CD14-positive monocyte (primary cell): ENCODE measurements at regions not wholly inside any gene's neighbourhood (a gene's known extent, or its start where the extent isn't known, plus 50 kb on each side); places are given as distances from the start of the nearest gene placed in this dataset.

ENCODE experiments used
- DNase-seq, 3 donors: peaks; one replicate each; pipeline ENCODE4 v3.0.0-alpha.2; 2011 to 2022
- H2AFZ ChIP-seq: 2 replicates; pipeline ENCODE4 v1.6.0; 2012; ENCODE audit warnings: mild to moderate bottlenecking, low read depth, low read length, inconsistent platforms; ENCODE audit not compliant: insufficient read depth, poor library complexity, severe bottlenecking
- H3K27ac ChIP-seq, 2 donors: 1 replicate in 1 of 2; 2 replicates in 1 of 2; pipeline ENCODE4 v1.5.1; 2012 to 2013; ENCODE audit warnings: low read length in 2 of 2, control low read depth in 1 of 2, inconsistent platforms in 1 of 2, low read depth in 1 of 2, mild to moderate bottlenecking in 1 of 2
- H3K27me3 ChIP-seq, 2 donors: one replicate each; pipeline versions ENCODE4 v1.6.0 to v1.6.1; 2011 to 2013; ENCODE audit warnings: low read length in 2 of 2; ENCODE audit not compliant: control insufficient read depth in 2 of 2, insufficient read depth in 2 of 2
- H3K36me3 ChIP-seq, 2 donors: replicated peaks in 1 of 2; 1 replicate in 1 of 2; 2 replicates in 1 of 2; pipeline versions ENCODE4 v1.5.1 to v1.6.1; 2012 to 2013; ENCODE audit warnings: low read length in 2 of 2, control low read depth in 1 of 2, inconsistent platforms in 1 of 2, mild to moderate bottlenecking in 1 of 2; ENCODE audit not compliant: insufficient read depth in 2 of 2, control insufficient read depth in 1 of 2
- H3K4me1 ChIP-seq, 2 donors: 1 replicate in 1 of 2; 2 replicates in 1 of 2; pipeline versions ENCODE4 v1.5.1 to v1.6.1; 2012 to 2013; ENCODE audit warnings: low read length in 2 of 2, control low read depth in 1 of 2, inconsistent platforms in 1 of 2, mild to moderate bottlenecking in 1 of 2, moderate library complexity in 1 of 2; ENCODE audit not compliant: insufficient read depth in 2 of 2, control insufficient read depth in 1 of 2
- H3K4me2 ChIP-seq: replicated peaks from 2 replicates; pipeline ENCODE3; 2012; ENCODE audit warnings: low read length, moderate library complexity, mild to moderate bottlenecking; ENCODE audit not compliant: poor library complexity, severe bottlenecking; ENCODE audit errors: extremely low read depth
- H3K4me3 ChIP-seq, 3 experiments: fragments of 200-600 bp in 1 of 3; sonication (generic) in 1 of 3; replicated peaks in 1 of 3; 1 replicate in 2 of 3; 2 replicates in 1 of 3; pipeline ENCODE4 v1.5.1; 2011 to 2013; ENCODE audit warnings: low read length in 3 of 3, mild to moderate bottlenecking in 3 of 3, control low read depth in 2 of 3, low read depth in 2 of 3, inconsistent platforms in 1 of 3, moderate library complexity in 1 of 3
- H3K79me2 ChIP-seq: 2 replicates; pipeline ENCODE4 v1.6.0; 2012; ENCODE audit warnings: mild to moderate bottlenecking, control low read depth, inconsistent platforms, low read length, moderate library complexity; ENCODE audit not compliant: insufficient read depth
- H3K9ac ChIP-seq: 2 replicates; pipeline ENCODE4 v1.6.0; 2017; ENCODE audit warnings: low read length, mild to moderate bottlenecking; ENCODE audit not compliant: insufficient read depth, poor library complexity, severe bottlenecking
- H3K9me3 ChIP-seq, 2 donors: replicated peaks in 1 of 2; 1 replicate in 1 of 2; 2 replicates in 1 of 2; pipeline versions ENCODE4 v1.5.1 to v1.6.1; 2012 to 2013; ENCODE audit warnings: low read length in 2 of 2, control low read depth in 1 of 2; ENCODE audit not compliant: control insufficient read depth in 1 of 2, insufficient read depth in 1 of 2
- H4K20me1 ChIP-seq: 2 replicates; pipeline ENCODE4 v1.6.0; 2012; ENCODE audit warnings: mild to moderate bottlenecking, low read length, control low read depth, moderate library complexity; ENCODE audit not compliant: insufficient read depth
- H3K27ac Mint-ChIP-seq, 7 donors: one replicate each; pipeline ENCODE4 v1.8.0; 2020; ENCODE audit warnings: mild to moderate bottlenecking in 7 of 7, mixed read lengths in 7 of 7, moderate library complexity in 6 of 7, inconsistent platforms in 2 of 7
- H3K27me3 Mint-ChIP-seq, 3 donors: one replicate each; pipeline ENCODE4 v1.8.0; 2021 to 2022; ENCODE audit warnings: low read depth in 3 of 3, mild to moderate bottlenecking in 3 of 3, mixed read lengths in 3 of 3, moderate library complexity in 3 of 3, inconsistent platforms in 1 of 3
- H3K36me3 Mint-ChIP-seq, 2 donors: one replicate each; pipeline ENCODE4 v1.8.0; 2020; ENCODE audit warnings: mixed read lengths in 2 of 2, inconsistent platforms in 1 of 2, mild to moderate bottlenecking in 1 of 2
- H3K4me1 Mint-ChIP-seq: one replicate; pipeline ENCODE4 v1.8.0; 2020; ENCODE audit warnings: mild to moderate bottlenecking, mixed read lengths
- H3K4me3 Mint-ChIP-seq, 2 donors: one replicate each; pipeline ENCODE4 v1.8.0; 2020; ENCODE audit warnings: mild to moderate bottlenecking in 2 of 2, mixed read lengths in 2 of 2, moderate library complexity in 1 of 2
- H3K9me3 Mint-ChIP-seq, 7 donors: one replicate each; pipeline ENCODE4 v1.8.0; 2020 to 2022; ENCODE audit warnings: mixed read lengths in 7 of 7, mild to moderate bottlenecking in 6 of 7, moderate library complexity in 6 of 7, inconsistent platforms in 2 of 7
- WGBS: methylation state at CpG from one replicate; pipeline ENCODE4 v1.1.5; 2013; ENCODE audit warnings: missing lambda C conversion rate; ENCODE audit not compliant: insufficient coverage; 5-methylcytosine and 5-hydroxymethylcytosine counted together
- intact Hi-C, 2 donors: fragments of 100-400 bp; cut with micrococcal nuclease; formaldehyde crosslinking; loops; one replicate each; pipeline versions ENCODE4 v1.15.0 to v1.15.1; 2023
- TF ChIP-seq, protein P1 (sequence below): fragments of 200-600 bp; IDR thresholded peaks from one replicate; pipeline ENCODE4 v1.8.0; 2022; ENCODE audit warnings: antibody characterized with exemption, mild to moderate bottlenecking

GRCh38 chr17:73785958-73786743 is 141.9 kb upstream of the SDK2 start:
- Mint-ChIP-seq H3K4me1 (no peaks in the 10 kb centered on the region), H3K27me3 (peaks cover 20 to 36% (median 27%) of the 10 kb centered on the region in 3 donors), H3K9me3 (peaks cover 0 to 2% (median 0%) of the 10 kb centered on the region in 7 donors), H3K27ac (no peak overlapping the region), H3K36me3 (no peaks in the 10 kb centered on the region), H3K4me3 (no peak overlapping the region)
- Histone ChIP-seq H3K4me1 (no peaks in the 10 kb centered on the region), H3K79me2 (no peaks in the 10 kb centered on the region), H3K27me3 (peaks cover 0 to 19% of the 10 kb centered on the region in 2 donors), H3K9ac (no peak overlapping the region), H3K9me3 (no peaks in the 10 kb centered on the region), H3K27ac (no peak overlapping the region), H3K4me2 (no peak overlapping the region), H3K36me3 (no peaks in the 10 kb centered on the region), H4K20me1 (no peaks in the 10 kb centered on the region), H3K4me3 (no peak overlapping the region), H2AFZ (no peak overlapping the region)
- 79% methylated on average over 11 of the region's 17 CpGs for WGBS
- TF ChIP-seq, protein P1, sequence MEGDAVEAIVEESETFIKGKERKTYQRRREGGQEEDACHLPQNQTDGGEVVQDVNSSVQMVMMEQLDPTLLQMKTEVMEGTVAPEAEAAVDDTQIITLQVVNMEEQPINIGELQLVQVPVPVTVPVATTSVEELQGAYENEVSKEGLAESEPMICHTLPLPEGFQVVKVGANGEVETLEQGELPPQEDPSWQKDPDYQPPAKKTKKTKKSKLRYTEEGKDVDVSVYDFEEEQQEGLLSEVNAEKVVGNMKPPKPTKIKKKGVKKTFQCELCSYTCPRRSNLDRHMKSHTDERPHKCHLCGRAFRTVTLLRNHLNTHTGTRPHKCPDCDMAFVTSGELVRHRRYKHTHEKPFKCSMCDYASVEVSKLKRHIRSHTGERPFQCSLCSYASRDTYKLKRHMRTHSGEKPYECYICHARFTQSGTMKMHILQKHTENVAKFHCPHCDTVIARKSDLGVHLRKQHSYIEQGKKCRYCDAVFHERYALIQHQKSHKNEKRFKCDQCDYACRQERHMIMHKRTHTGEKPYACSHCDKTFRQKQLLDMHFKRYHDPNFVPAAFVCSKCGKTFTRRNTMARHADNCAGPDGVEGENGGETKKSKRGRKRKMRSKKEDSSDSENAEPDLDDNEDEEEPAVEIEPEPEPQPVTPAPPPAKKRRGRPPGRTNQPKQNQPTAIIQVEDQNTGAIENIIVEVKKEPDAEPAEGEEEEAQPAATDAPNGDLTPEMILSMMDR = no peak
- intact Hi-C loops = no loop called here
- no peak for DNase-seq

DNA sequence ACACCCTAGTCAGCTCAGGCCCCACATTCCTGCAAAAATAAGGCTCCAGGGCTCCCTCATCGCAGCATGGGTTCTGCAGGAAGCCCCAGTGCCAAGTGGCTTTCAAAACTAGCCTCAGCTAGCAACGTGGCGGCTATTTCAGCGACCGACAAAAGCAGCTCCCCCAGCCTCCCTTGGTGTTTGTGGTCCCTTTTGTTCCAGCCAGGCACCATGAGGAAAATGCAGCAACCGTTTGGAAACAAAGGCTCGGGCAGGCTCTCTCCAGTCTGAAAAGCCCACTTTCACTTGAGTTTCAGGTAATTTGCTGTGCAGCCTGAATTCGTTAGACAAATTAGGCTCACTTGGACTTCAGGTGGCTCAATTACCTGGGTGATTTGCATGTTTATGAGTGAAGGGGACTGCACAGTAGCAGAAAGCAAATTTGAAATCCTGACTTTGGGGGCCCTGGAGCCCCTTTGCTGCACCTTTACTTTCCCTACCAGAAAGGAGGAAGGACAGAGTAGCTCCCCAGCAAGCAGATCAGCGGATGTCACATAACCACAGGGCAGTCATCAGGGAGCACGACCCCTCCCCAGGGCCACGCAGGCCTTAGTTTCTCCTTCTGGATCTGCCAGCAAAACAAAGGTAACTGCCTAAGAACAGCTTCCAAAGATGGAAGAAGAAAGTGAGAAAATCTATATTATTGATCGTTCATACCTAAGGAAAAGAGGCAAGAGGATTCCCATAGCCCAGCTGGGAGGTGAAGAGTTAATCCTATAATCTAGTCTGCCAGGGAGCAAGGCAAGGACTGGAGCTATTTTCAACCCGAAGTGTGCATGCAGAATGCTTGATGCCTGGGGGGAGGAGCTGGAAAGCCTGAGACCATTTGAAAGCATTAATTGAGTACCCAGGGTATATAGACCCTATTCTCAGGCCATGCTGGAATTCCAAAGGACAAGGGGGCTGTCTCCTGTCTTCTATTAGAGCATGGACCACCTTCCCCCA is 143.1 kb upstream of the SDK2 start:
- Mint-ChIP-seq H3K4me1 (no peaks in the 10 kb centered on the region), H3K27ac (no peak overlapping the region), H3K36me3 (no peaks in the 10 kb centered on the region), H3K27me3 (peaks cover 17 to 35% (median 26%) of the 10 kb centered on the region in 3 donors), H3K9me3 (peaks cover 0 to 2% (median 0%) of the 10 kb centered on the region in 7 donors), H3K4me3 (no peak overlapping the region)
- Histone ChIP-seq H4K20me1 (no peaks in the 10 kb centered on the region), H3K27ac (no peak overlapping the region), H3K9ac (no peak overlapping the region), H3K9me3 (no peaks in the 10 kb centered on the region), H3K79me2 (no peaks in the 10 kb centered on the region), H2AFZ (no peak overlapping the region), H3K4me2 (no peak overlapping the region), H3K4me1 (no peaks in the 10 kb centered on the region), H3K27me3 (peaks cover 0 to 16% of the 10 kb centered on the region in 2 donors), H3K36me3 (no peaks in the 10 kb centered on the region), H3K4me3 (no peak overlapping the region)
- no peak for DNase-seq
- intact Hi-C loops = no loop called here
- TF ChIP-seq, protein P1 = no peak
- 61% methylated on average over 11 of the region's 13 CpGs for WGBS
